Nephron progenitor cell (in vitro differentiated cells): ENCODE measurements at regions not wholly inside any gene's neighbourhood (a gene's known extent, or its start where the extent isn't known, plus 50 kb on each side); places are given as distances from the start of the nearest gene placed in this dataset.
A peak's percentile ranks its signal among the peaks of the same experiment; 100 is the strongest.

Experiments
- DNase-seq: peaks from one replicate; pipeline ENCODE4 v3.0.0; 2021
- H3K27ac Mint-ChIP-seq: 2 replicates; pipeline ENCODE4 v1.8.0; 2021; ENCODE audit warnings: mild to moderate bottlenecking, moderate library complexity, mixed read lengths
- H3K27me3 Mint-ChIP-seq: 2 replicates; pipeline ENCODE4 v1.8.0; 2021; ENCODE audit warnings: mild to moderate bottlenecking, low read depth, mixed read lengths; ENCODE audit not compliant: poor library complexity
- H3K36me3 Mint-ChIP-seq: 2 replicates; pipeline ENCODE4 v1.8.0; 2021; ENCODE audit warnings: low read depth, mixed read lengths
- H3K4me1 Mint-ChIP-seq: 2 replicates; pipeline ENCODE4 v1.8.0; 2021; ENCODE audit warnings: mixed read lengths
- H3K4me3 Mint-ChIP-seq: 2 replicates; pipeline ENCODE4 v1.8.0; 2021; ENCODE audit warnings: mild to moderate bottlenecking, moderate library complexity, mixed read lengths
- H3K9me3 Mint-ChIP-seq: 2 replicates; pipeline ENCODE4 v1.8.0; 2021; ENCODE audit warnings: mild to moderate bottlenecking, moderate library complexity, mixed read lengths
- TF ChIP-seq, protein P1 (sequence below): fragments of 200-600 bp; sonication (generic); IDR thresholded peaks from 2 replicates; pipeline ENCODE4 v1.5.0; 2021; ENCODE audit warnings: antibody characterized with exemption

DNA sequence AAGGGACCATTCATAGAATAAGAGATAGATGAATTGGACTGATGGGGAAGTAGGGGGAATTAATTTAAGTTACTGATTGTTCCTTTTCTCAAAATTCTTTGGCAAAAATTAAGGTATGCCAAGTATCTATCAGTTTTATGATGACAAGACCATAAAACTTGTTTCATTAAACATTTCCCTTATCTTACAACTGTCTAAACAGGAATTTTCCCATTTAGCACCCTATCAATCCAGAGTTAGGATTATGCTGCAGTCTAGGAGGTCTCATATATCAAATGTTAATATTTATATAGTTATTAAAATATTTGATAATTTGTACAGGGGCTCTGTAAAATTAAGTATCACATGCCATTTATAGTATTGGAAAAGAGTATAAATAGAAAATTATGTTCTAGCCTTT is 51.5 kb upstream of the ARID1B start:
- Mint-ChIP-seq H3K4me3 (no peak overlapping the region), H3K27ac (no peak overlapping the region), H3K36me3 (no peaks in the 10 kb centered on the region), H3K27me3 (peaks cover 11% of the 10 kb centered on the region), H3K4me1 (peaks cover 17% of the 10 kb centered on the region), H3K9me3 (peaks cover 7% of the 10 kb centered on the region)
- DNase-seq, result no peak
- TF ChIP-seq, protein P1, sequence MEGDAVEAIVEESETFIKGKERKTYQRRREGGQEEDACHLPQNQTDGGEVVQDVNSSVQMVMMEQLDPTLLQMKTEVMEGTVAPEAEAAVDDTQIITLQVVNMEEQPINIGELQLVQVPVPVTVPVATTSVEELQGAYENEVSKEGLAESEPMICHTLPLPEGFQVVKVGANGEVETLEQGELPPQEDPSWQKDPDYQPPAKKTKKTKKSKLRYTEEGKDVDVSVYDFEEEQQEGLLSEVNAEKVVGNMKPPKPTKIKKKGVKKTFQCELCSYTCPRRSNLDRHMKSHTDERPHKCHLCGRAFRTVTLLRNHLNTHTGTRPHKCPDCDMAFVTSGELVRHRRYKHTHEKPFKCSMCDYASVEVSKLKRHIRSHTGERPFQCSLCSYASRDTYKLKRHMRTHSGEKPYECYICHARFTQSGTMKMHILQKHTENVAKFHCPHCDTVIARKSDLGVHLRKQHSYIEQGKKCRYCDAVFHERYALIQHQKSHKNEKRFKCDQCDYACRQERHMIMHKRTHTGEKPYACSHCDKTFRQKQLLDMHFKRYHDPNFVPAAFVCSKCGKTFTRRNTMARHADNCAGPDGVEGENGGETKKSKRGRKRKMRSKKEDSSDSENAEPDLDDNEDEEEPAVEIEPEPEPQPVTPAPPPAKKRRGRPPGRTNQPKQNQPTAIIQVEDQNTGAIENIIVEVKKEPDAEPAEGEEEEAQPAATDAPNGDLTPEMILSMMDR, result no peak

DNA sequence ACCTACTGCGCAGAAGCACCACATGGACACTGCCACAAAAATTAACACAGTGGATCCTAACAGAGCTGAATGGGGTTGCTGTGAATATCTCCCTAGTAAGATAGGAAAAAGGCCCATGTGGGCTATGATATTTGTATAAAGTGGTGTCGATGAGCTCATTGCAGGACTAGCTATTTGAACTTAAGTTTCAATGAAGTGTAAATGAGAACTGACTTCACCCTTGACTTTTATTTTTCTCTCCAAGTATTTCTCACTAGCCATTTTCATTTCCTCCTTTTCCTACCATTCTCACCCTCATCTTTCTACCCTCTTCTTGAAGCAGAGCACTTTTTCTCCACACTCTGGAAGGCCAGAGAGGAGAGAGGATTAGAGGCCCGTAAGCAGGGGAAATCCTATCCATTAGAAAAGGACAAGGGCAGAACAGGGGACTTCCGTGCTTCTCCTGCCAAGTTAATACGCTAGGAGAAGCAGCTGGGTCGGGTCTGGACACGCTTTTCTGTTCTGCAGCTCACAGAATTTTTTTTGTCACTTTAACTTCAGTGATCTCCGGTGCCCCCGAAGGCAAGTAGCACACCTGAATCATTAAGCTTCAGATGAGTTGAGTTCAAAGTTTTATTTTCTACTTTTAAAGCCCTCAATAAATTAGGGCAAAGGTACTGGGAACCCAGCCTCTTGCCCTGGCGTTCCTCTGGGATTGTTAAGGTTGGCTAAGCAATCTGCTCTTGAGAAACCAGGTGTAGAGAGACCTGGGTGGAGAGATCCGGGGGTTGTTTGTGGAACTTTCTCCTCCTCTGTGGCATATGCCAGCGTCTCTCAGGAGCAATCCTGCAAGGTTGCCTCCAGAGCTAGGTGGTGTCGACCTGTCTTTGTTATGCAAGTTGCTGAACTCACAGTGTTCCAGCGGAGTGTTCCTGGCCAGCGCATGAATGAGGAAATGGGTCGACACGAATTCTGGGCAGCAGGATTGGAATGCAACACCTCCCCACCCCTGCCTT is 56.2 kb upstream of the ARID1B start:
- DNase-seq, result no peak
- TF ChIP-seq, protein P1, result no peak
- Mint-ChIP-seq H3K9me3 (peaks cover 7% of the 10 kb centered on the region), H3K36me3 (no peaks in the 10 kb centered on the region), H3K27me3 (peaks cover 5% of the 10 kb centered on the region), H3K27ac (peak overlapping the region; percentile 68), H3K4me3 (no peak overlapping the region), H3K4me1 (peaks cover 40% of the 10 kb centered on the region)

DNA sequence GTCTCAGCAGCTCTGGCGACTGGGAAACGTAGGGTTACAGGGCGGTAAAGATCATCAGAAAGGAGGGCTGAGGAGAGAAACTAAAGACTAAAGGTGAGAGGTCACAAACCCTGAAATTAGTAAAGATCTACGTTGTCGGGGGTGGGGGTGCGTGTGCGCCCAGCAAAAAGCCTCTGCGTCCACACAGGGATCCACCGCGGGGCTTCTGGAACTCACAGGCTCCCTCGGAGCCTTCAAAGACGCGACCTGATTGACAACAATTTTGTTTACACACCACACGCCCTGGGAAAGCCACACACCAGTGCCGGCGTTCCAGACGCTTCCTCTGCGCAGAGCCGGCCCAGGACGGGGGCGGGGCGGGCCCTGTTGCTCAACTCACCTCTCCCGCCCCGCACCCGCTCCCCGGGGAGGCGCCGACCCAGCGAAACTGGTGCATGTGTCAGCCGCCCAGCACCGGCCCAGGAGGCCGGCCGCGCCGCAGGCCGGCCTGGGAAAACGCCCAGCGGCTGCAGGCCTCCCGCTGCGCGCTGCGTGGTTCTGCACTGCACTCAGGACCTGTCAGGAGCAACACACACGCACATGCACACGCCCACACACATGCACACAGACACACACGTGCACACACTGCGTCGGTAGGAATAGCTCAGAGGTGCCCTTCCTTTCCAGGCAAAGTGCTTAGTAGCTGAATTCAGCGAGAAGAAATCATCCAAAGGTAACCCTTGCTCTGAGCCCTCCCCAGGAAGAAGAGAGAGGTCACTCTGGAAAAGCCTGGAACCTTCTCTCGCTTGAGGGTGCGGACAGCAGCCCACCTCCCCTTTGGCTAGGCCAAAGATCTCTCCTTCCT is 57.2 kb upstream of the ARID1B start:
- TF ChIP-seq, protein P1, result no peak
- Mint-ChIP-seq H3K4me3 (peak overlapping the region; percentile 36), H3K27ac (peak overlapping the region; percentile 64), H3K36me3 (no peaks in the 10 kb centered on the region), H3K4me1 (peaks cover 40% of the 10 kb centered on the region), H3K9me3 (peaks cover 7% of the 10 kb centered on the region), H3K27me3 (peaks cover 8% of the 10 kb centered on the region)
- DNase-seq, result peak; percentile 61

DNA sequence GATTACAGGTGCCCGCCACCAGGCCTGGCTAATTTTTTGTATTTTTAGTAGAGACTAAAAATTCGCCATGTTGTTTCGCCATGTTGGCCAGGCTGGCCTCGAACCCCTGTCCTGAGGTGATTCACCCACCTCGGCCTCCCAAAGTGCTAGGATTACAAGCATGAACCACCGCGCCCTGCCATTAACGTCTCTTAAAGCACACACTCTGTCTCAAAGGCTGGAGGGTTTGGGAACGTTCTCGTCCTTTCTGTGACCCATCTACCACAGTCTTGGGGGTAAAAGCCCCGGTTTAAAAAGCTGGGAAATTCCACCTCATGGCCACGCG is 57.8 kb upstream of the ARID1B start:
- Mint-ChIP-seq H3K4me1 (peaks cover 40% of the 10 kb centered on the region), H3K36me3 (no peaks in the 10 kb centered on the region), H3K27ac (peak overlapping the region; percentile 64), H3K27me3 (peaks cover 14% of the 10 kb centered on the region), H3K9me3 (peaks cover 7% of the 10 kb centered on the region), H3K4me3 (peak overlapping the region; percentile 36)
- TF ChIP-seq, protein P1, result no peak
- DNase-seq, result no peak

DNA sequence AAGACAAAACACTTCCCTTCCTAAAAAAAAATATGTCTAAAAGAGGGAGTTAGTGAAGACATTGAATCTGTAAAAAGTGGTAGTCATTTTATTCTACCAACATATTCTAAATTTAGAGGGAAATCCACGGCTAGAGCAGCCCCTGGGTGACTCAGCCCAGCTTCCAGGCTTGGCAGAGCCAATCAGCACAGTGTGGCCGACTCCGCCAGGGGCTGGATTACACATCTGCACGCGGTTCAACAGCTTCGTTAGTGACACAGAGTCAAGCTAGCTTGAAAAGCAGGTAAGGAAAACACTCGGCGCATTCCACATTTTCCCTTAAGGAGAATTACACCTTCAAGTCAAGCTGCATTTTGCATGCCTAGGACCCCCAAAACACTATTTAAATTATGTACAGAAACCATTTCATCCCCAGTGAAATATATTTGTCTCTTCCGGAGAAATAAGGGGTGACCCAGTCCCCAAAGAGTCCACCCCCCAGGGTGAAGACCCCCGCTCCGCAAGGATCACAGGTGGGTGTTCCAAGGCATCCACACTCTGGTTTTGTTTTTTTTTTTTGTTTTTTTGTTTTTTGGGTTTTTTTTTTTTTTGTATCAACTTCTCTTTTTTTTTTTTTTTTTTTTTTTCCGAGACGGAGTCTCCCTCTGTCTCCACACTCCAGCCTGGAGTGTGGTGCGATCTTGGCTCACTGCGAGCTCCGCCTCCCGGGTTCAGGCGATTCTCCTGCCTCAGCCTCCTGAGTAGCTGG is 58.4 kb upstream of the ARID1B start:
- TF ChIP-seq, protein P1, result no peak
- H3K27ac Mint-ChIP-seq, result no peak overlapping the region
- peaks cover 14% of the 10 kb centered on the region for H3K27me3 Mint-ChIP-seq
- H3K4me1 Mint-ChIP-seq, result peaks cover 40% of the 10 kb centered on the region
- H3K36me3 Mint-ChIP-seq, result no peaks in the 10 kb centered on the region
- peaks cover 6% of the 10 kb centered on the region for H3K9me3 Mint-ChIP-seq
- no peak overlapping the region for H3K4me3 Mint-ChIP-seq
- no peak for DNase-seq
